Stimulated activated CD4-positive, alpha-beta T cell treated with anti-CD3 and anti-CD28 coated beads, Interleukin-4, amount 100 ng/mL, for 1 hour (primary cell): ENCODE measurements at regions not wholly inside any gene's neighbourhood (a gene's known extent, or its start where the extent isn't known, plus 50 kb on each side); places are given as distances from the start of the nearest gene placed in this dataset.
"Not testable (repeated sequence)": the region's sequence is repeated elsewhere in the genome, so short reads cannot be mapped to it uniquely, and the experiment has no call there.

Source experiments
- DNase-seq: peaks from one replicate; pipeline ENCODE4 v3.0.0-alpha.2; 2020

DNA sequence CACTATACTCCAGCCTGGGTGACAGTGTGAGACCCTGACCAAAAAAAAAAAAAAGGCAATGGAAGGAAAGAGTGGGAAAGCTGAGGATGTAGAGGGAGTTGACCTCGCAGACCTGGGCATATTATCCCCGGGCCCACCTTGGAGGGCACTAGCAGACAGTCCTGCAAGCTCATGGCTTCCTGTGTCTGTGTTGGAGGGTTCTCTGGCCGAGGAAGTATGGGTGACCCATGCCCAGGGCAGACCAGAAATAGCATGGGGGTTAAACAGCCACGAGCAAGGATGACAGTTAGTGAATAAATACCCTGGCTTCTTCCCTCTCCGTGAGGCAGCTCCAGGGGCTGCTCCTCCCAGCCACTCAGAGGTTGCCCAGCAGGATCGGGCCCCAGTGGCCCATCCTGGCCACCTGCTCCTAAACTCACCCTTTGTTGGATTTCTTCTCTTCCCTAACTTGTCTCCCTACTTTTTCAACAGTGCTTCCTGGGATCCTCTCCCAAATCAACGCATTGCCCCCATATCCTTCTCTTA, 485.8 kb downstream of the ZNF536 start:
- DNase-seq: no peak

DNA sequence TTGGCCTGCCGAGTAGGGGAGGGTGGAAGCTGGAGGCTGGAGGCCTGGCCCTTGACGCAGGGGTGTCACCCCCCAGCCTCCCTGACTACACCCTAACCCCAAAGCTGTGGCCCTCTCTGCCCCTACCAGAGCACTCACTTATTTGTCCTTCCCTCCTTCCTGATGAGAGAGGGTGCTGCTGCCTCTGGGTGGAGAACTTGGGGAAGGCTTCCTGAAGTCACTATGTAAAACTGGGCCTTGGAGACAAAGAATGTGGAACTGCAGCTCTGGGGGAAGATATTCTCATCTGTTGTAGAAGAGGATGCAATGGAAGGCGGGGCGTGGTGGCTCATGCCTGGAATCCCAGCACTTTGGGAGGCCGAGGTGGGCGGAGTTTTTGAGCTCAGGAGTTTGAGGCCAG, 485.2 kb downstream of the ZNF536 start:
- DNase-seq: no peak

DNA sequence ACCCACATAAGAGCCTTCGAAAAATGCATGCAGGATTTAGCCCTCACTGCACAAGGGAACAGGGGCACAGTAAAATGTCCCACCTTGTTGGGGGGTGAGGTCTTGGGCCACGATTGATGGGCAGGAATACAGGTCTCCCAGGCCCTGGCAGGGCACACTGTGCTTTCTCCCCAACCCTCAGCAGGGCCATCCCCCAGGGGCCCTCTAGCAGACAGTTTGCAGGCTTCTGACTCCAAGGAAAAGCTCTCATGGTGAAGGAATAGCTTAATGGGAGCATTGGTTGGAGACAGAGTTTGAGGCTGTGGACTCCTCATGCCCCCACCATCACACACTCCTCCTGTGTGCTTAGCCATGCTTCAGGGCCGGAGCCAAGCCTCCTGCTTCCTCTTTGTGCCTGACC, 484.6 kb downstream of the ZNF536 start:
- DNase-seq: no peak

DNA sequence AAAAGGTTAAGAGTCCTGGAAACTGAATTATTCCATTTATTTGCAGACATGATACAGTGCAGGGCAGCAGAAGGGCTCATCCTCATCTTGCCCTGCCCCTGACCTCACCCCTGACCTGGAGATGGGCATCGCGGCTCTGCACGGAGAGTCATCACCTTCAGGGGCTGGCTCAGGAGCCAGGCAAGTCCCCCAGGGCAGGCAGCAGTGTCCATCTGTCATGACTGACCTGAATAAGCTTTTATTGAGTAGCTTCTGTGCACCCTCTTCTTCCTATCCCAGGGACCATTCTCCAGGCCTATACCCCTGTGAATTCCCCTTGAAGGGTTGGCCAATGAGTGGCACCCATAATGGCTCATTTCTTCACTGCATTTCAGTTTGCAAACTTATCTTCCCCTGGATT, 484.2 kb downstream of the ZNF536 start:
- DNase-seq: no peak

DNA sequence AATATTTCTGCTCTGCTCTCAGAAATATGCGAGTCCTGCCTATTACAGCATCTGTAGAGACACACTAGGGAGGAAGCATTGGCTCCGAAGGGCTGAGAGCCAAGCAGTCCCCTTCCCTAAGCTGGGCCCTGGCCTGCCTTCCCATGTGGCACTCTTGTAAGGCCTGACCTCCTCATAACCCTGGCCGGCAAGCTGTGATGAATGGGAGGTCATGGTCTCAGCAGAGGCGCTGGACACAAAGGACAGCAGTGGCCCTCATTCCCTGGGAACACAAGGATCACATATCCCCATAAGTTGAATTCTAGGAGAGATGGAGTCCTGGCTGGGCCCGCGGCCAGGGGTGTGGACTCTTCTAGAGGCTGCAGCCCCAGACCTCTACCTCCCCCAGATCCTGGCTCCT, 483.3 kb downstream of the ZNF536 start:
- no peak for DNase-seq

DNA sequence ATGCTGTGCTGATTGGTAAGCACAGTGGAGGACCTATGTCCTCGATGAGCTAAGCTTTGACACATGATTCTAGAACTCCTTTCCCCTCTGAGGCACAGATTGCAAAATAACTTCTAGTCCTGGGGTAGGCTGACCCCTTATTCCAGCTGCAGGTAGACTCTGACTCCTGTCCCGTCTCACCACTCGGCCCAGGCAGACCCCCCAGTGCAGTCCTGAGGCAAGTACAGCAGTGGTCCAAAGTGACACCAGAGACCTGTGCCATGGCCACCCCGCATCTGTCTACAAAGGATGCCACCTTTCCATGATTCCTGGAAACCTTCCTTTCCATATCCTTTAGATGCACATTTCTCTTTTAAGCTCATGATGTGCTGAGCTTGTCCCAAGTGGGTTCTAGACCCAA, 482.5 kb downstream of the ZNF536 start:
- DNase-seq: no peak

DNA sequence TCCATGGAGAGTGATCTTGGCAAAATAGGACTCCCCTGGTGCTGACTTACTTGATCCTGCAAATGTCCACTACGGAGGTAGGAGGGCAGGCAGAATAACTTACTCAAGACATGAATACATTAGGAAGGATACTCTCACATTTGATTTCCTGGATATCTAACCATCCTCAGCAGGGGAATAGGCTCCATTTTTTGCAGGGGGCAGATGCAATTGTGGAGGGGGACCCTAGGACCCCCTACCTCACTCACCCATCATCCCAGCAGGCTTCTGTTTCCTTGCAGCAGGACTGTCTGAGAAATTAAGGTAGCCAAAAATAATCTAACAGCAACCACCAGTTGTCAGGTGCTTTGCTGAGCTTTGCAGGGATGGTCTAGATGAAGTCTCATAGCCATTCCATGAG, 482.0 kb downstream of the ZNF536 start:
- no peak for DNase-seq

DNA sequence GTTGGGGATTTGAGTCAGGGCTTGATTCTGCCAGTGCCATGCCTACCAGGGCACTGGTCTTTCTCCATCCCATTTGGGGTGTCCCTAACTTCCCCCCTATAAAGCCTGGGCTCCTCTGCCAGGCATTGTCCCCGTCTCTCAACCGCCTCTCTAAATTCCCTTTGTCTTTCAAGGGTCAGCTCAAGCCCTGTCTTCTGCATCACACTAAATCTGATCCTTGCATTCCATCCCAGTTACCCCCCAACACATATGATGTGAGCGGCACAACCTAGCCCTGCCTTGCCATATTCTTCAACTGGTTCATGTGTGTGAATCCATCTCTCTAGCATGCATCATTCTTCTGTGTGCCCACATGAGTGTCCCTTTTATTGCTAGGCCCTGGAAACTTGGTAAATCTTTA, 480.9 kb downstream of the ZNF536 start:
- DNase-seq: no peak

DNA sequence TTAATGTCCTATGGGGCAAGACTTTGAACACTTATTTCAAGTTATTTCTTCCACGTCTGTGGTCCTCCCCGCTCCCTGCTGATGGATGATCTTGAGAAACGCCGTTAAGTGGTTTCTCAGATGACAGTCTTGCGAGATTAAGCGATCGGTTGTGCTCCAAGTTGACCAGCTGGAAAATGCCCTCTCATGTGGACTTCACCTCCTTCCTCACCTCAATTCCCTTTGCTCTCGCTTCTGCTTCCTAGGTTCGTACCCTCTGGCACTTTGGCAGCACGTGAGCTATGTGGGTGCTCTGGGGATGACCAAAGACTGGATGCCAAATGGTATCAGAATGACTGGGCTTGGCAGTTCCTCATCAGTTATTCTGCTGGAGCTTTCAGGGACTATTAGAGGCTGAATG, 480.0 kb downstream of the ZNF536 start:
- DNase-seq: no peak

DNA sequence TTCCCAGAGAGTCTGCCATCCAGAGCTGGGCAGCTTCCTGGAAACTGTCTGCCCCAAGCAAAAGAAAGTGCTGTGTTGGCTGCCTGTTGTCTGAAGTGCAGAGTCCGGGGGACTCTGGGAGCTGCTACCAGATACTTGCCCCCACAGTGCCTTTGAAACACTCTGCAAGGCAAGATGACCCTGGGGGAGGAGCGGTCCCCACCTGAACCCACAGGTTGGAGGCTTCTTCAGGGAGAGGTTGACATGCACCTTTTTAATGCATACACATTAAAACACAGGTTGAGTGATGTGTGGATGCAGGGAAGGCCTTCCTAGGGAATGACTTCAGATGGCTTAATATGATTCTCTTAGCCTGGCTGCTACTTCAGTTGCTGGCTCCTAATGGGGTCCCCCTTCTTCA, 479.5 kb downstream of the ZNF536 start:
- DNase-seq: no peak

DNA sequence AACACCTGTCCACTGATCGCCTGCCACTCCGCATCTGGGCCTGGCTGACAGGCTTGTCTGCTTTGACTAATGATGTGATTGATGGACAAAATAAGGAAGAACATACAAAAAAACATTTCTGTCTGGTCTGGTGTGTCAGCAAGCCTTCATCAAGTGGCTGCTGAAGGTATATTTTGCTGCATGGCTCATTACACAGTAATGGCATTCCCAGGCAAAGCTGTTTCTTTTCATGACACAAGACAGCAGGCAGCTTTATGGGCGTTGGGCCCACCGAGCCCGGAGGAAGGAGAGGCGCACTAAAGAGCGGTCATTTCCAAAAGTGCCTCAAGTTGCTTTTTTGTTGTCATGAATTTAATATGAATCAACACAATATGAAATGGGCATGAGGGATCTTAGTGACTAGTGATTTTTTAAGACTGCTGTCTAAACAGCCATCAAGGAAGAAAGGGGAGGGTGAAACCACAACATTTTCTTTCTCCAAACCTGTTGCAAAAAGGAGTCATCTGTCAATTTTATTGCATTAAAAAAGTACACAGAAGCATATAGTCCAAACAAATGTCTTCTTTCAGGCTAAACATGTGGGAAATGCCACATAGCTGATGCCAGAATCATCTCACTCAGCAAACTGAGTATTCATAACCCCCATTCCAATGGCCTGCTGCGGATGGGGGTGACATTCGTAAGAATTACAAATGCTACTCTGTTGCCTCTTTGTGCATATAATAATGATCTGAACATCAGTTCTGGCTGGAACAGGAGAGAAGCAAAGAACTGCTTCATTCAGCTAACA, 476.6 kb downstream of the ZNF536 start:
- DNase-seq: no peak

DNA sequence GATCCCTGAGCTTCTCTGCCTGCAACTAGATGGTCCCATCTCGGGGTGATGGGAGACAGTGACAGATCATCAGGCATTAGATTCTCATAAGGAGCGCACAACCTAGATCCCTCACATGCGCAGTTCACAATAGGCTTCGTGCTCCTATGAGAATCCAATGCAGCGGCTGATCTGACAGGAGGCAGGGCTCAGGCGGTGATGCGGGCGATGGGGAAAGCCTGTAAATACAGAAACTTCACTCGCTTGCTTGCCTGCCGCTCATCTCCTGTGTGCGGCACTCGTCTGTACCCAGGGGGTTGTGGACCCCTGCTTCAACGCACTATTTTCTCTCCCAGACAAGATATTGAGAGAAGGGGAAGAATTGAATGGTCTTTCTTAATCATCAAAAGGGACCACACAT, 473.9 kb downstream of the ZNF536 start:
- no peak for DNase-seq

DNA sequence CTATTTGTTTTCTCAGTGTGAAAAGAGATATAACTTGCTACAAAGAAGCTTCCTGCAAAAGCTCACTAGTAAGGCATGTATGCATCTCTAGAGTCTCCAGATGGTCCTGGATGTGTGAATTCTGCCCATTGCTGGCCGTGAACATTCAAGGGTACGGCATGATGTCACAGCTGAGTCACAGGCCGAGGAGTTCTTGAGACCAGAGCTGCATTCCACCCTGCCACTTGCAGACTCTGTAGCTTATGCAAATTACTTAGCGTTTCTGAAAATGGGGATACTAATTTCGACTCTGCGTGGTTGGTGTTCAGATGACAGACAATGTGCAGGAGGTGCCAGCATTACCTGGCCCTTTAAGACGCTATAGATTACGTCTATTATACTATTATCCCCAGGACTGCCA, 470.7 kb downstream of the ZNF536 start:
- no peak for DNase-seq

DNA sequence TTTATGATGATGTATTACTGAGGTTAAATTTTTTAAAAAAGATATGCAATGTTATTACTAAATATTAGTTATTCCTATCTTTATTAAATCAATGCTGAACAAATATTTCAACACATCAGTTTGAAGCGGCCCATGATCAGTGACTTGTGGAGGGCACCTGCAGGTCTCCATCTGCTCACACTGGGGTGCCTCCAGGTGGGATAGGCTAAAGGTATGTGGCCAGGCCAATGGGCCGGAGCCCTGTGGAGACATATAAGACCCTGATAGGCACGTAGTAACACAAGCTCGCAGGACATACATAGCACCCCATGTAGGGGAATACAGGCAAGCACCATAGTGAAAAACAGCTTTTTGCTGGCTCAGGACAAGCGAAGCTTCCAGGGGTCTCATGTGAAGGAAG, 469.8 kb downstream of the ZNF536 start:
- DNase-seq: no peak

DNA sequence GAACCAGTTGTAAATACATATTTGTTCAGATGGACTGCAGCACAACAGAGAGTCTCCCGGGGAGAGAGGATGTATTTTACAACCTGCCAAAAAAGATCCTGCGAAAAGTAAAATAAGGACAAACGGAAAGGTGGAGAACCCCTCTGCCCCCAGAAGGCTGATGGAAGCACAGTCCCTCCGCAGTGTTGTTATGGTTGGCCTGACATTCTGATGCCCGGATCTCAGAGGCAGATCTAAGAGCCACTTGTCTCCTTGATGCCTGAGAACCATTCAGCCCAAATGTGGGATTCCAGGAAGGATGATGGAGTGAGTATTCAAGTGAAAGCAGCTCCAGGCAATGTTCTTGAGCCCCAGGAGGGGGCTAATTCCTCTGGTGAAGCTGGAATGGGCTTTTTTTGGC, 458.7 kb downstream of the ZNF536 start:
- no peak for DNase-seq

DNA sequence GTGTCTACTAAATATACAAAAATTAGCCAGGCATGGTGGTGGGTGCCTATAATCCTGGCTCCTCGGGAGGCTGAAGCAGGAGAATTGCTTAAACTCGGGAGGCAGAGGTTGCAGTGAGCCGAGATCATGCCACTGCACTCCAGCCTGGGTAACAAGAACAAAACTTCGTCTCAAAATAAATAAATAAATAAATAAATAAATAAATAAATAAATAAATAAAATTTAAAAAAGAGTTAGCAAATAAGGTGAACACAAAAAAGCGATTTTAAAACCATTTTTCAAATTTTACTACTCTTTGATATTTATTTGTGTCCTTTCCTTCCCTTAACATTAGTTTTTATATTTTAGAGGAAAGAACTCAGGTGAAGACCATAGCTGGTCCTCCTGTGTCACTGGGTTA, 453.3 kb downstream of the ZNF536 start:
- DNase-seq: not testable (repeated sequence)

DNA sequence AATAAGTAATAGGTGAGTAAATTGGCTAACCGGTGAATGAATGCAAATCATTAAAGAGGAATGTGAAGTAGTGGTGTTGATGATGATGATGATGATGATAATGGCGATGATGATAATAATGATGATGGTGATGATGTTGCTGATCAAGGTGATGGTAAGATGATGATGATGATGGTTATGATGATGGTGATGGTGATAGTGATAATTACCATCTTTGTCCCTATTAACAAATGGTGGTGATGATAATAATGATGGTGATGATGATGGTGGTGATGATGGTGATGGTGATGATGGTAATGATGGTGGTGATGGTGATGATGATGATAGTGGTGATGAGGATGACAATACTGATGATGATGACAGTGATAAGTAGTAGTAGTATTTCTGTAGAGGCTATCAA, 452.6 kb downstream of the ZNF536 start:
- DNase-seq: no peak

DNA sequence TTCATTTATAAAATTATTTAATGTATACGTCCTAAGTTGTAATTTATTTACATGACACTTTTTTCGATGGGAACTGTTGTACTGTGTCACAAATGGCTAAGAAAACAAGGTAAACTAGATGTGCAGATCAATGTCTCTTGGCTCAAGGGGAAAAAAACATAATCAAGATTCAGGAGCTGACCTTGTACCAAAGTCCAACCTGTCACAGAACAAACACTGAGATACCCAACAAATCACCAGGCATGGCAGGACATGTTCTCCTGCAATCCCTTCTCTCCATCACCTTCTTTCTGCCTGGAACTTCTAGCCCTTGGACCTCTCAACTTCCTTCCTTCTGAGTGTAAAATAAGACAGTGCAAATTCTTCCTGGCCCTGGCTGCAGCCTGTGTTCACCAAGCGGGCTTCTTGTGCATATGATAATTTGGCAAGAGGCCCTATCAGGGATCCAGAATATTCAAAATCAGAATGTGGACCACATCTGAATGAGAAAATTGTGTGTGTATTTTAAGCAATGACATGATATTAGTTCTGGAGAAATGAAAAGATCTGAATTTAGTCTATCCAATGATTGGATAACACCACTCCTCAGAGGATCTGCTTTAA, 445.9 kb downstream of the ZNF536 start:
- no peak for DNase-seq

DNA sequence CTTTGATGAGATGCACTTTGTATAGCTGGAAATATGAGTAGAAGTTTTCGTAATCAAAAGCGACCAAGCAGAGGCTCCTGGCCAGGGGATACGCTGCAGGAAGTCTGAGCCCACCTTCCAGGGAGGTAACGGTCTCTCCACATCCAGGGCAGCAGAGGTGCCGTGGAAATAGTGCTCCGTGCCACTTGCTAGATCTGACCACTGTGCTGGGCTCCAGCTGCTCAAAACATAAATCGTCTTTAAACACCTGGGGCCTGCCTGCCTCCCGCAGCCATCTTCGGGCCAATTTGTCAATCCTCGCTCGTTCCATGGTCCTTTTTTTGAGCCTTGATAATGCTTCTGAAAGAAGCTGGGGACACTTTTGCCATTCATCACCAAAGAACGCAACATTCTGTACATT, 445.0 kb downstream of the ZNF536 start:
- DNase-seq: no peak

DNA sequence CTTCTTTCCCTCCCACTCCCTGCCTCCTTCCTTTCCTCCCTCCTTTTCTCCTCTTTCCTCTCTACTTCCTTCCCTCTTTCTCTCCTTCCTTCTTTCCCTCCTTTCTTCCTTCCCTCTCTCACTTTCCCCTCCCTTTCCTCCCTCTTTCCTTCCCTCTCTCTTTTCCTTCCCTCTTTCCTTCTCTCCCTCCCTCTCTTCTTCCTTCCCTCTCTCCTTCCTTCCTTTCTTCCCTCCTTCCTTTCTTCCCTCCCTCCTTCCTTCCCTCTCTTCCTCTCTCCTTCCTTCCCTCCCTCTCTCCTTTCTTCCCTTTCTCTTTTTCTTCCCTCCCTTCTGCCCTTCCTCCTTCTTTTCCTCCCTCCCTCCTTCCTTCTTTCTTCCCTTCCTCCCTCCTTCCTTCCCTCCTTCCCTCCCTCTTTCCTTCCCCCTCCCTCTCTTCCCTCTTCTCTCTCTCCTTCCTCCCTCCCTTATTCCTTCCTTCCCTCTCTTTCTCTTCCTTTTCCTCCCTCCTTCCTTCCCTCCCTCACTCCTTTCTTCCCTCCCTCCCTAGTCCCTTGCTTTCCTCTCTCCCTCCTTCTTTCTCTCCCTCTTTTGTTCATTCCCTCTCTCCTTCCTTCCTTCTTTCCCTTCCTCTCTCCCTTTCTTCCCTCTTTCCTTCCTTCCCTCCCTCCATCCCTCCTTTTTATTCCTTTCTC, 443.9 kb downstream of the ZNF536 start:
- DNase-seq: no peak

DNA sequence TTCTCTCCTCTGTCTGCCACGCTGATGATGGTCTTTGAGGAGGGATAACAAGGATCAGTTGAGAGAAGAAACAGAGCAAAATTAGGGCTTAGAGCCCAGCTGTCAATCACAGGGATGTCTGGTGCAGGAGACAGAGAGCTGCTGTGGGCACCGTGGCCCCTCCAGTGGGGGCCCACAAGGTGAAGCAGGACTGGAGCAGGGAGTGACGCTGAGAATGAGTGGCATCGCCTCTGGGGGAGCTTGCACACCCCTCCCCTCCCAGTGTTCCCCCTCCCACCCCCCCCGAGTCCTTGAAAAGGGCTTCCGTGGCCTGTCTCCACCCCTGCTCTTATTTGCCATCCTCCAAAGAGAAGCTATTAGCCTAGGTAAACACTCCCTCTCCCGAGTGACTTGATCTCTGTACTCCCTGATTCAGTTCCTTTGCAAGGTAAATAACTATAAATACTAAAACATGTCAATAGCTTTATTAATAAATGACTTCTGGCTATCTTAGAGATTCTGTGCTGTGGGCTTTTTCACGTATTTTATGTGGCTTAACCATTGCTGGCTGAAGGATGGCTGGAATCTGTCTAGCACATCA, 440.0 kb downstream of the ZNF536 start:
- no peak for DNase-seq

DNA sequence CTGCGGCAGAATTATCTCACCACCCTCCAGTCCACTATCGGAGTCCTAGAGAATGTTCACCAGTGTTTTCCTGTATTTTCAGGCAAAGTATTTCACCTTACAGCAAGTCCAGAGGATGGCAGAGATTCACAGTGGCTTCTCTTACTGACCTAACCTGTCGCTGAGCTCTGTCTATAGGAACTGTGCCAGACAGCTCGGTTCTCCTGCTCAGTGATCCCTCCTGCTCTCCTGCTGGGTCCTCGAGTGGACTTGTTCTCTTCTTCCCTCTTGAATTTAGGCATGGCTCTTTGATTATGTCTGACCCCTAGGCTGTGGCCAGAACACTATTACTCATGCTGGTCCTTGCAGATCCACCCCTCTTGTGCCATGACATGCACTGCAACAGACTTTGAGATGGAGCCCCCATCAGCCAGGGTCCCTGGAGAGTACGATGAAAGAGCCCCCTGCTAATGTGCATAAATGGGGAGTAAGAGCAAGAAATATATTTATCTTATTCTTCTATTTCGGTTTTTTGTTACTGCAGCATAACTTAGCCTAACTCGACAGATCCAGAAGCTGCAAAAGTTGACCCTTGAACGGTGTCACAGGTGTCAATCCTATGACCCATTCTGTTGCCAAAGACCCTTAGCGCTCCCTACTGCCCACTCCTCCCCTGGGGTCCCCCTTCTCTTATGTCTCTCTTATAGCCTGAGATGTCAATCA, 439.4 kb downstream of the ZNF536 start:
- no peak for DNase-seq

DNA sequence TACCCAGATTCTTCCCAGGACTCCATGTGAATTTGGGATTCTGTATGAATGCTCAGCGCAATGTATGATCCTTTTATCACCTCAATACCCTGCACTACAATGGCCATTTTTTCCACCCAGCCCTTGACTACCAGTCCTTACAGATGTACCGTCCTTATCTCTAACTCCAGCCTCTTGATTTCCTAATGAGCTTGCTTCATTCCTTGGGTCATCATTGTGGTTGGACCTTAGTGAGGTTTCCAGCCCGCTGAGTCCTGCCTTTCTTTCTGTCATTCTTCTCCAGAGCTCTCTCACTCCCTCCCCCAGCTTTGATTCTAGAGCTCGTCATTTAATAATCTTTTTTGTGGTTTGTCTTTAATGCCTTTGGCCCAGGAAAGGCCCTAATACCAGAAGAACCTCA, 438.5 kb downstream of the ZNF536 start:
- no peak for DNase-seq
